Activated naive CD8-positive, alpha-beta T cell treated with anti-CD3 and anti-CD28 coated beads, Interleukin-2, amount 50 U/mL, for 24 hours (primary cell): ENCODE measurements at regions not wholly inside any gene's neighbourhood (a gene's known extent, or its start where the extent isn't known, plus 50 kb on each side); places are given as distances from the start of the nearest gene placed in this dataset.

Experiments
- ATAC-seq: fragments of 150-1000 bp; cut with Tn5 transposase; one replicate; pipeline ENCODE4 v1.10.0; 2021
- DNase-seq: peaks from one replicate; pipeline ENCODE4 v3.0.0; 2021
- H3K27ac Mint-ChIP-seq: one replicate; pipeline ENCODE4 v1.8.0; 2021; ENCODE audit warnings: mild to moderate bottlenecking, mixed read lengths
- H3K27me3 Mint-ChIP-seq: one replicate; pipeline ENCODE4 v1.8.0; 2021; ENCODE audit warnings: mixed read lengths
- H3K36me3 Mint-ChIP-seq: one replicate; pipeline ENCODE4 v1.8.0; 2021; ENCODE audit warnings: low read depth, mixed read lengths
- H3K4me1 Mint-ChIP-seq: one replicate; pipeline ENCODE4 v1.8.0; 2021; ENCODE audit warnings: mixed read lengths
- H3K4me3 Mint-ChIP-seq: one replicate; pipeline ENCODE4 v1.8.0; 2021; ENCODE audit warnings: mild to moderate bottlenecking, moderate library complexity, mixed read lengths
- H3K9me3 Mint-ChIP-seq: one replicate; pipeline ENCODE4 v1.8.0; 2021; ENCODE audit warnings: mixed read lengths

DNA sequence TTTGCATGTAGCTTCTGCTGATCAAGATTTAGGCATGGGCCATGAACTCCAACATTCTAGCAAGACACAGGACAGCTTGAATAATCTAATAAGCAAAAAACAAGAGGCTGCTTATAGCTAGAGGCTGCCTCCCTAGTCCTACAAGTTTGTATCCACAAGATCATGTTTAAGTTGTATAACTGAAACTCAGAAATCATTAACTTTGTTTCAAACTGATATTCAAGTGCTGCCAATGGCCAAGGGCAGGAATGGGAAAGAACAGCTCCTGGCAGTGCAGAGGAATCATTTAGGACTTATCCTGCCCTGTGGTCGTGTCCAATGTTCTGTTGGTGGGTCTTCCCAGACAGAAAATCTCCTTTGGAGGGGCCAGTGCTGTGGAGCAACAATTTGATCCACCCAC, 209.6 kb upstream of the DDI1 start:
- no peak for ATAC-seq
- Mint-ChIP-seq H3K9me3 (peaks cover 6% of the 10 kb centered on the region), H3K36me3 (no peaks in the 10 kb centered on the region), H3K27me3 (no peaks in the 10 kb centered on the region), H3K4me3 (no peak overlapping the region), H3K27ac (no peak overlapping the region), H3K4me1 (no peaks in the 10 kb centered on the region)
- no peak for DNase-seq

DNA sequence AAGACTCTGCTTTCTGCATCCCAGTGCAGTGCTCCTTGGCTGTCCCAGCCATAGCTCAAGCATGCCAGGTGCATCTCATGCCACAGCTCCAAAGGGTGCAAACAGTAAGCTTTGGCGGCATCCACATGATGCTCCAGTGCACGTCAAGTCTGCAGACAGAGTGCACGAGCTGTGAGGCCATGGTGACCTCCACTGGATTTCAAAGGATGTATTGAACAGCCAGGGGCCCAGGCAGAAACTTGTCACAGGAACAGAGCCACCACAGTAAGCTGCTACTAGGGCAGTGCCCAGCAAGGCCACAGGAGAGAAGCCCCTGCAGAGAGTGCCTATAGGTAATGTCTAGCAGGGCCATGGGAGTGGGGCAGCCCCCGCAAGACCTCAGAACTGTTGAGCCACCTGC, 206.8 kb upstream of the DDI1 start:
- DNase-seq, result no peak
- ATAC-seq, result no peak
- Mint-ChIP-seq H3K4me3 (no peak overlapping the region), H3K4me1 (no peaks in the 10 kb centered on the region), H3K27ac (no peak overlapping the region), H3K27me3 (no peaks in the 10 kb centered on the region), H3K36me3 (no peaks in the 10 kb centered on the region), H3K9me3 (peaks cover 22% of the 10 kb centered on the region)

DNA sequence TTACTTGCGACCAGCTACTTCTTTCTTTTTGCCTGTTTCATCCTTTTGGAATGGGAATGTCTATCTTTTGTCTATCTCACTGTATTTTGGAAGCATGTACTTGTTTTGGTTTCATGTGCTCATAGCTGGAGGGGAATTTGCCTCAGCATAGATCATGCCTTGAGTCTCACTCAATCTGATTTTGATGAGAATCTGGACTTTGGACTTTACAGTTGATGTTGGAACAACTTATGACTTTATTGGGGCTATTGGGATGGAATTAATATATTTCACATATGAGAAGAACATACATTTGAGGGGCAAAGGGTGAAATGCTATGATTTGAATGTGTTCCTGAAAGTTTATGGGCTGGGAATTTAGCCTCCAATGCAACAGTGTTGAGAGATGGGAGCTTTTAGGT, 206.2 kb upstream of the DDI1 start:
- Mint-ChIP-seq H3K9me3 (peaks cover 22% of the 10 kb centered on the region), H3K4me1 (no peaks in the 10 kb centered on the region), H3K36me3 (no peaks in the 10 kb centered on the region), H3K27me3 (no peaks in the 10 kb centered on the region), H3K4me3 (no peak overlapping the region), H3K27ac (no peak overlapping the region)
- ATAC-seq (no peak), DNase-seq (no peak)

DNA sequence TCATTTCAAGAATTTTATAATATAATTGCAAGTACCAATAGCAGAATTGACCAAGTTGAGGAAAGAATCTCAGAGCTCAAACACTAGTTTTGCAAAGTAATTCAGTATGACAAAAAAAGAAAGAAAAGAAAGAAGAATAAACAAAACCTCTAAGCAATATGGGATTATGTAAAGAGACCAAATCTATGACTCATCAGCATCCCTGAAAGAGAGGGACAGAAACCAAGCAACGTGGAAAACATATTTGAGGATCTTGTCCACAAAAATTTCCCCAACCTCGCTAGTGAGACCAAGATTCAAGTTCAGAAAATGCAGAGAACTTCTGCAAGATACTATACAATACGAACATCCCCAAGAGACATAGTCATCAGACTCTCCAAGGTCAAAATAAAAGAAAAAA, 203.7 kb upstream of the DDI1 start:
- no peak for DNase-seq
- H3K27me3 Mint-ChIP-seq, result no peaks in the 10 kb centered on the region
- H3K27ac Mint-ChIP-seq, result no peak overlapping the region
- no peak for ATAC-seq
- H3K9me3 Mint-ChIP-seq, result peaks cover 42% of the 10 kb centered on the region
- H3K36me3 Mint-ChIP-seq, result no peaks in the 10 kb centered on the region
- H3K4me1 Mint-ChIP-seq, result no peaks in the 10 kb centered on the region
- H3K4me3 Mint-ChIP-seq, result no peak overlapping the region

DNA sequence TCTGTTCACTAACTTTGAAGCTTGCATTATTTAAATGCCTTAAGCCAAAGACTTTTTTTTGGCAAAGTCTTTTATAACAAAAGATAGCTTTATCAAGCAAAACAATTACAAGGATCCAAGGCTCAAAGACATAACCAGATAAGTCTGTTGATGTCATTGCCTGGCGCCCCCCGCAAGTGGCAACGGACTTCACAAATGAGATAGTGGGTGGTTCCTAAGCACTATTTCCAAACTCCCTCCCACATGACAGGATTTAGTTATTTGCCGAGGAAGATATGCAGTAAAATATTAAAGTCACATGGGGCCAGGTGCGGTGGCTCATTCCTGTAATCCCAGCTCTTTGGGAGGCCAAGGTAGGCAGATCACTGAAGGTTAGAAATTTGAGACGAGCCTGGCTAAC, 194.2 kb upstream of the DDI1 start:
- ATAC-seq (no peak), DNase-seq (no peak)
- H3K36me3 Mint-ChIP-seq, result no peaks in the 10 kb centered on the region
- no peak overlapping the region for H3K27ac Mint-ChIP-seq
- no peaks in the 10 kb centered on the region for H3K27me3 Mint-ChIP-seq
- H3K4me3 Mint-ChIP-seq, result no peak overlapping the region
- no peaks in the 10 kb centered on the region for H3K4me1 Mint-ChIP-seq
- H3K9me3 Mint-ChIP-seq, result peaks cover 2% of the 10 kb centered on the region

DNA sequence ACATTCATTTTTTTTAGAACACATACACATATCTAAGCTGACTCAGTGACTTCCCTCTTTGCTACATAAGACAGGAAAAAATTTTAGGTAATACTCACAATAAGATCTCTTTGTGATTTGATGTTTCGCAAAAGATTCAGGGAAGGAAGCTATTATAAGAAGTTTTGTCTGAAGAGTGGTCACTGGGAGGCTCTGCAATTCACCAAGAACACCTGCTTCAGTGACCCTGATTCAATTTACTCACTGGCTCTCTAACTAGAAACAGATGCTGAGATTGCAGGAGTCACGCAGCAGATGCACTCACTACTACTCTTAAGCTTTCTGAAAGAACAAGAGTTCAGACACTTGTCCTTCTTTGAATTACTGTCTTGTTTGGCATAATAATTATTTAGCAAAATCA, 193.6 kb upstream of the DDI1 start:
- ATAC-seq (no peak), DNase-seq (no peak)
- H3K36me3 Mint-ChIP-seq, result no peaks in the 10 kb centered on the region
- H3K4me1 Mint-ChIP-seq, result no peaks in the 10 kb centered on the region
- no peaks in the 10 kb centered on the region for H3K27me3 Mint-ChIP-seq
- H3K4me3 Mint-ChIP-seq, result no peak overlapping the region
- no peak overlapping the region for H3K27ac Mint-ChIP-seq
- no peaks in the 10 kb centered on the region for H3K9me3 Mint-ChIP-seq

DNA sequence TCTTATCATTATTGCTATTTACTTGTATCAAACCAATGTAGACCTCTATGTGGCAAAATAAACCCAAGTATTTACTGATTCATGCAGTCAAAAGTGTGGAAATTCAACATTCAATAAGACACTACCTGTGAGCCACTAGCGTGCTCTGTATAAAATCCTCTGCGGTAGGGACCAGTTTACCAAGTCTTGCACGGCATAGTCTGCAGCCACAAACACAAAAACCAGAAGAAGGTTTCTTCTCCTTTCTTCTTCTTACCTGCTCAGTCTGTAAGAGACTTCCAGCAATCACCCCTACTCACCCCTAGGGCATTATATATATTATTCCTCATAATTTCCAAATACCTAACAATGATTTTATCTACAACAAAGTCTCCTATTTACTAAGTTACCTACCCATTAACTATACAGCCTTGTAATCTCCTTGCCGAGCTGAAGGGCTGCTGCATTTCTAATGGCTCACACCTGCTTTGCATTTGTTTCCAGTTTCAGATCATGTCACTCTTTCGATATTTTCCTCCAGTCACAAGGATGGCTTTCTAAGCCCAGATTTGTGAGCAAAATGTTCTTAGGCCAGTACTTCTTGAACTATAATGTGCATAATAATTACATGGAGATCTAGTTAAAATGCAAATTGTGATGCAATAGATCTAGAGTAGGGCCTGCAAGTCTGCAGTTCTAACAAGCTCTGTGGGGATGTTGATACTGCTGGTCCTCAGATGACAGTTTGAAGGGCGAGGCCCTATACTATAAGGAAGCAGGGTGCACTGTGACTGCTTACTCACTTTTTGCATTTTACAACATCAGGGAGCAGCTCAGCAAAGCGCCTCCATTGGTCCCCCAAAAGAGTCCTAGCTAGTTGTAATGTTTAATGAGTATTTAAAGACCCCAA, 191.9 kb upstream of the DDI1 start:
- DNase-seq (no peak), ATAC-seq (no peak)
- Mint-ChIP-seq H3K4me3 (no peak overlapping the region), H3K4me1 (no peaks in the 10 kb centered on the region), H3K9me3 (no peaks in the 10 kb centered on the region), H3K27me3 (no peaks in the 10 kb centered on the region), H3K36me3 (no peaks in the 10 kb centered on the region), H3K27ac (no peak overlapping the region)

DNA sequence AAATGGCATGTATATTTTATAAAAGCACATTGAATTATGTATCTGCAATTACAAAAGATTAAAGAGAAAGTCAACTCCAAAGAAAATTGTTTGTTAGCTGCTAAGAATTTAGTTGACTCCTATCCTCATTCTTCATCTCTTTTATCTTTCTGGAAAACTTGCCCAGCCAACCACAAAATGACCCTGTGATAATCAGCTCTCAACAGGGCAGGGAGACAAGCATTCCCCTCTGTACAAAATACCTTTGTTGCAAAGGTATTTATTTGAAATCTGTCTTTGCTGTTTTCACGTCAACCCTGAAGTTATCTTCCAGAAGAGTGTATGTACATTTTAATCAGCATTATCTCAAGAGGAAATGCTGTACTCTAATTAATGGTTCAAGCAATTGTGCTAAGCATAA, 191.1 kb upstream of the DDI1 start:
- H3K27ac Mint-ChIP-seq, result no peak overlapping the region
- no peaks in the 10 kb centered on the region for H3K4me1 Mint-ChIP-seq
- H3K9me3 Mint-ChIP-seq, result no peaks in the 10 kb centered on the region
- H3K36me3 Mint-ChIP-seq, result no peaks in the 10 kb centered on the region
- DNase-seq (no peak), ATAC-seq (no peak)
- no peak overlapping the region for H3K4me3 Mint-ChIP-seq
- H3K27me3 Mint-ChIP-seq, result no peaks in the 10 kb centered on the region

DNA sequence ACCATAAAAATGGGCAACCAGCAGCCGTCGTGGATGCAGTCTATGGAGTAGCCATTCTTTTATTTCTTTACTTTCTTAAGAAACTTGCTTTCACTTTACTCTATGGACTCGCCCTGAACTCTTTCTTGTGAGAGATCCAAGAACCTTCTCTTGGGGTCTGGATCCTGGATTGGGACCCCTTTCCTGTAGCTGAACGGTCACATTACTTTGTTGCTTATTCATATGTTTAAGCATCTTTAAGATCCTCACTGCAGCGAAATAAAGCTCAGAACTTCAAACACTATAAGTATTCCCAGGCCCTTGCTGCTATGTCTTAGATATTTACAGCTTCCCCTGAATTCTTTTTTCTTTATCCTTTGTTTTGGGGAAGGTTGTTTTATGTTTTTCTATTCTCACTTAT, 187.8 kb upstream of the DDI1 start:
- DNase-seq, result no peak
- ATAC-seq, result no peak
- H3K27me3 Mint-ChIP-seq, result no peaks in the 10 kb centered on the region
- H3K36me3 Mint-ChIP-seq, result no peaks in the 10 kb centered on the region
- H3K4me3 Mint-ChIP-seq, result no peak overlapping the region
- H3K9me3 Mint-ChIP-seq, result no peaks in the 10 kb centered on the region
- no peak overlapping the region for H3K27ac Mint-ChIP-seq
- no peaks in the 10 kb centered on the region for H3K4me1 Mint-ChIP-seq

DNA sequence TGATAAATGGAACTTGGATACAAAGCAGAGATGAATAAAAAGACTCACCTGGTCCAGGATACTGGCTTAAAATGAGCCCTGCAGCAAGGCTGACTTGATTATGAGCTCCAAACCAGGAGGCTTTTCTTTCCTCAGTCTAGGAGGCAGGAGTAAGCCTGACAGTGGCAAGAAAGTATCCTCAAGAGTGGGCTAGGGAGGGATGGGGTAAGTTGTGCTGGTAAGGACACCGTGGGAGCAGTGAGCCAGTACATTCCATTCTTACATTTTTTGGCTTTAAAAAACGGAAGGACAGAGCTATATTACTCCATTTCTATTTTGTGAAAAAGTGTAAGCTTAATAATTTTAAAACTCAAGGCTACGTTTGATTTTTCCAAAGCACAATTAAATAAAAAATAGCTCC, 187.1 kb upstream of the DDI1 start:
- no peak for DNase-seq
- no peaks in the 10 kb centered on the region for H3K9me3 Mint-ChIP-seq
- H3K27ac Mint-ChIP-seq, result no peak overlapping the region

DNA sequence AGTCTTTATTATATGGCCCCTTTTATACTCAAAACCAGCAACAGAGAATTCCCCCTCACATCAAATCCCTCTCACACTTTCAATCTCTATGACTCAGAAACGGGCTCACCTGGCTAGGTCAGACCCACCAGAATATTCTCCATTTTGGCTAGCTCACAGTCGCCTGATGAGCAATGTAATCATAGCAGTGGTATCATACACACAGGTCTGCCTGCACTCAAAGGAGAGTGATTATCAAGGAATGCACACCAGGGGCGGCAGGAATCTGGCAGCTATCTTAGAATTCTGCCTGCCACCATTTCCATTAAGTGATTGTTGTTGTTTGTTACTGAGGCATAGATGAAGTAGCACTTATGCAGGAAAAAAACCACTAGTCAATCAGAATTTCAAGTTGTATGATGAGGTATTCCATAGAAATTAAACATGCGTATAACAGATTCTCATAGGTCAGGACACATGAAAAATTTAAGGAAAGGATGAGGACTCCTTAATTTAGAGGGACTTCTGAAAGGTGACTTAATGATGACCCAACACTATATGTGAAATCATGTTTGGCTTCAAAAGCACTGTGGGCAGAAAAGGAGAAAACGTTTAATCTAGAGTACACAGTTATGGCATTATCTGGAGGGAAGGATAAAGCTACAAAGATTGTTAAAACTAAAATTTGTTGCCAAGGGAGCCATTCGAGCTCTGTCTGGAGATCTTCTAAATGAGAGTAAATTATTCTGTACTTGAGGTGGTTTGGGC, 185.8 kb upstream of the DDI1 start:
- Mint-ChIP-seq H3K36me3 (no peaks in the 10 kb centered on the region), H3K9me3 (no peaks in the 10 kb centered on the region), H3K4me3 (no peak overlapping the region), H3K27me3 (peaks cover 2% of the 10 kb centered on the region), H3K27ac (no peak overlapping the region), H3K4me1 (no peaks in the 10 kb centered on the region)
- no peak for ATAC-seq
- DNase-seq, result no peak

More for the DNA sequence above, 187.1 kb upstream of the DDI1 start:
- no peaks in the 10 kb centered on the region for H3K4me1 Mint-ChIP-seq
- H3K36me3 Mint-ChIP-seq, result no peaks in the 10 kb centered on the region
- H3K4me3 Mint-ChIP-seq, result no peak overlapping the region
- H3K27me3 Mint-ChIP-seq, result no peaks in the 10 kb centered on the region
- no peak for ATAC-seq

DNA sequence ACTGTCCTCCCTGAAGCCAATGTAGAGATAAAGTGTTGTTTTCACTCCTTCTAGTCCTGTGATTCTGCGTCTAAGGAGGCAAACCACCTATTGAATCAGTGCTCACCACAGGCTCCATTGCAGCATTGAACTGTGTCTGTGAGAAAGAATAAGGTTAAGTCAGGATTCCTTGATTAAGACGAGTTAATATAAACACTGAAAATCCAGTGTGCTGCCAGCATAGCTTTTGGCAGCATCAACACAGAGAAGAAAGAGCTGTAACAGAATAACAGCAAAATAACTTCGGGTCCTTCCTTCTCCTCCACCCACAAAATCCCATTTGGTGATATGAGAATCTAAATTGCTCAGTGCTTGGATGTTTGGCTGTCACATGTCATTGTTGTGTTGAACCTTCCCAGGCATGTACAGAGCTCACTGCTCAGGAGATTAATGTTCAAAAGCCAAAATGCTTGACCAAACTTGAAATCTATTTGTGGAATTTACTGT, 185.2 kb upstream of the DDI1 start:
- Mint-ChIP-seq H3K27ac (no peak overlapping the region), H3K9me3 (no peaks in the 10 kb centered on the region), H3K4me1 (no peaks in the 10 kb centered on the region), H3K36me3 (no peaks in the 10 kb centered on the region), H3K4me3 (no peak overlapping the region), H3K27me3 (peaks cover 2% of the 10 kb centered on the region)
- ATAC-seq, result no peak
- DNase-seq, result no peak
